AG09309 (cell line): ENCODE measurements at regions not wholly inside any gene's neighbourhood (a gene's known extent, or its start where the extent isn't known, plus 50 kb on each side); places are given as distances from the start of the nearest gene placed in this dataset.

ENCODE experiments used
- DNase-seq: peaks from one replicate; pipeline ENCODE4 v3.0.0-alpha.2; 2010; ENCODE audit warnings: low read depth
- H3K4me3 ChIP-seq: 2 replicates; pipeline ENCODE4 v1.5.1; 2011; ENCODE audit warnings: mild to moderate bottlenecking, low read depth, low read length, moderate library complexity; ENCODE audit not compliant: control insufficient read depth
- TF ChIP-seq, protein P1 (sequence below): IDR thresholded peaks from 2 replicates; pipeline ENCODE4 v1.5.1; 2011; ENCODE audit warnings: mild to moderate bottlenecking, low read depth, low read length, inconsistent platforms; ENCODE audit not compliant: insufficient read depth, control insufficient read depth; ENCODE audit errors: missing control alignments

DNA sequence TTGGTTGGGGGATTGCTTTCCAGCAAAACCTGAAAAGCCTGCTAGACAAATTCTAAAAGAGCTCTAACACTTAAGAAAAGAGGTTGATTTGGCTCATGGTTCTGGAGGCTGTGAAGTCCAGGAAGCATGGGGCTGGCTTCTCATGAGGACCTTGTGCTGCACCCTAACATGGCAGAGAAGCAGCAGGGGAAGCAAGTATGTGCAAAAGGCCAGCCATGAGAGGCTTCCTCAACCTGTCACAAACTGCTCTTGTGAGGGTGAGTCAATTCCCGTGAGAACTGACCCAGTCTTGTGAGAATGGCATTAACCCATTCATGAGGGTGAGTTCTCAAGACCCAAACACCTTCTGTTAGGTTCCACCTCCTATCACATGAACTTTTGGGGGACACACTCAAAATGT lies 54.3 kb upstream of the IGFBP3 start:
- H3K4me3 ChIP-seq, result no peak overlapping the region
- DNase-seq, result no peak
- TF ChIP-seq, protein P1, sequence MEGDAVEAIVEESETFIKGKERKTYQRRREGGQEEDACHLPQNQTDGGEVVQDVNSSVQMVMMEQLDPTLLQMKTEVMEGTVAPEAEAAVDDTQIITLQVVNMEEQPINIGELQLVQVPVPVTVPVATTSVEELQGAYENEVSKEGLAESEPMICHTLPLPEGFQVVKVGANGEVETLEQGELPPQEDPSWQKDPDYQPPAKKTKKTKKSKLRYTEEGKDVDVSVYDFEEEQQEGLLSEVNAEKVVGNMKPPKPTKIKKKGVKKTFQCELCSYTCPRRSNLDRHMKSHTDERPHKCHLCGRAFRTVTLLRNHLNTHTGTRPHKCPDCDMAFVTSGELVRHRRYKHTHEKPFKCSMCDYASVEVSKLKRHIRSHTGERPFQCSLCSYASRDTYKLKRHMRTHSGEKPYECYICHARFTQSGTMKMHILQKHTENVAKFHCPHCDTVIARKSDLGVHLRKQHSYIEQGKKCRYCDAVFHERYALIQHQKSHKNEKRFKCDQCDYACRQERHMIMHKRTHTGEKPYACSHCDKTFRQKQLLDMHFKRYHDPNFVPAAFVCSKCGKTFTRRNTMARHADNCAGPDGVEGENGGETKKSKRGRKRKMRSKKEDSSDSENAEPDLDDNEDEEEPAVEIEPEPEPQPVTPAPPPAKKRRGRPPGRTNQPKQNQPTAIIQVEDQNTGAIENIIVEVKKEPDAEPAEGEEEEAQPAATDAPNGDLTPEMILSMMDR, result no peak

DNA sequence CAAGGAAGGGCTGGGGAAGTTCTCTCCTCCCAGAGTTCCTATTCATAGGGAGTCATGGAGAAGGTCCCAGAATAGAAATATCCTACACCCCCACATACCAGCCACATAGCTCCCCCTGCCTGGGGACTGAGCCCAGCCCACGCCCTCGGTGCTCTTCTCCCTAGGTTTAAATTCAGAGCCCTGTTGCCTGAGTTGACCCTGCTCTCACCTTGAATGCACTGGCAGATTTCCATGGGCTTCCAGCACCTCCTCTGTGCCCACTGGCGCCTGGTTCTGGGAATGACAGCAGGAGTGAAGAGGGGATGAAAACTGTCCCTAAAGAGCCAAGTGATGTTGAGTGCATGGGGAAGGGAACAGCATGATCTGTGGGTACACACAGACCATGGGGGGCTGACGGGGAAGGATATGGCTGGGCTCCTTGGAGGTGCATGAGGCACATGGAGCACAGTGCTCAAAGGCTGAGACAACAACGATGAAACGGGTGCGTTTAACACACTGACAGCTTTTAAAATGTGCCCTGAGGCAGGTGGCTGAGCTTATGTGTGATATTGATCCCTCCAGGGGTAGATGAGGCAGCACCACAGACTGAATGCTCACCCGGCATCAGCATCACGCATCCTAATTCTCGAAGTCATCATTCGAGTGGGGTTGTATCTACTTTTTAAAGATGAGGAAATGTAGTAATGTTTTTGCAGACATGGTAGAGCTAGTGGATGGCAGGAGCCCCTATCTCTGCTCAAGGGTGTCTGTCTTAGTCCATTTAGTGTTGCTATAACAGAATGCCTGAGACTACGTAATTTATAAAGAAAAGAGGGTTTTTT lies 53.7 kb upstream of the IGFBP3 start:
- DNase-seq, result no peak
- TF ChIP-seq, protein P1, result no peak
- H3K4me3 ChIP-seq, result no peak overlapping the region

DNA sequence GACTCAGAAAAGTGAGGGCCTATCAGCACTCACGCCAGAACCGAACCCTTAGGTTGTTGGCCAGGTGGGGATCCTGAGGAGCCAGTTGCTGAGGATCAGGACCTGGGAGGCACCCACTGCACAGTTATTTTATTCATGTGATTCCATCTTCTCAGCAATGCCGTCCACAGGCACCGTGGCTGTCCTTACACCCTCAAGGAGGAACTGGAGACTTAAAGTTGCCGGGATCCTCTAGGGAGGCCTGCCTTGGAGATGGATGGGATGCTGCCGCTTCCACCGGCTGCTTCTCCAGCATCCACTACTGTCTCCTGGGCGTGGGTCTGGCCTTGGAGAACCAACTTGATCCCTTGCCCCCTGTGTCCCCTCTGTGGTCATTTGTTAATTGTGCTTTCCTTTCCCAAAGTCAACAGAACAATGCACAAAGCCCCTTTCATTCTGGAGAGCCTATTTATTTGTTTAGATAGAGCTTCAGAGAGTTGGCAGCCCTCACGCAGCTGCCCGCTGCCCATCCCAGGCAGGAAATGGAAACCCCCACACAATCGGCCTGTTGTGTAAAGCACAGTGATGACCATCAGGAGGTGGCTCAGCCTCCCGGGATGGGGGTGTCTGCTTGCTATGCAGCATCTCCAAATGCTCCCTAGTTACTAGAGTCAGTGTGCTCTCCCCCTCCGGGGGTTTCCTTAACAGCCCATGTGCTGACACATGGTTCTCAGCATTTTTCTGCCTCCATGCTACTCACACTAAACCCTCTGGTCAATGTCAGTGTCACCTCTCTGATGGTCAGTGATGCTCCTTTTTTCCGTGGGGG lies 52.9 kb upstream of the IGFBP3 start:
- TF ChIP-seq, protein P1, result no peak
- H3K4me3 ChIP-seq, result no peak overlapping the region
- DNase-seq, result no peak

DNA sequence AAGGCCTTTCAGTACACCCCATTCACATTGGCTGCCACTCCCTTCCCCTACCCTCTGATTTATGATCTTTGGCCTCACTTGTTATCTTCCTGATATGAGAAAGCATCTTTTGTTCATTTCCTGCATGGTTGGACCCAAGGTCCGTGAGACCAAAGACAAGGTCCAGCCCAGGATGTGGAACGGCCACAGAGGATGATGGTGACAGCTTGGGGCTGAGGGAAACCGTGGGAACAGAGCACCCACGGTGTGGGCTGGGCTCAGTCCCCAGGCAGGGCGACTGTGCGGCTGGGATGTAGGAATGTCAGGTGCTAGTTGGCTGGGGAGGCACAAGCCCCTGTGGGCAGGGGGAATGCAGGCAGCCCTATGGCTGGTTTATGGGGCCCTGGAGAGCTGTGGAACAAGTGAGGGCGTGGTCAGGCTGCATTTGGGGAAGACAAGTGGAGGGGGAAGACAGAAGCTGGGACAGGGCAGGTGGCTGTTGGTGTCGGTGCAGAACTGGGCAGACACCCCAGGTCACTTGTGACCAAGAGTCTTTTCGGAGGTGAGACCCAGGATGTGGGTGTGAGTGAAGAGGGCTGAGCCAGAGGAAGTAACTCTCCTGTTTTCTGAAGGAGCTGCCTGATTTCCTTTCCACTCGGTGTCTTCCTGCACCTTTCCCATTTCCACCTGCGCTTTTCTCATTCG lies 51.7 kb upstream of the IGFBP3 start:
- no peak overlapping the region for H3K4me3 ChIP-seq
- DNase-seq, result no peak
- TF ChIP-seq, protein P1, result no peak

DNA sequence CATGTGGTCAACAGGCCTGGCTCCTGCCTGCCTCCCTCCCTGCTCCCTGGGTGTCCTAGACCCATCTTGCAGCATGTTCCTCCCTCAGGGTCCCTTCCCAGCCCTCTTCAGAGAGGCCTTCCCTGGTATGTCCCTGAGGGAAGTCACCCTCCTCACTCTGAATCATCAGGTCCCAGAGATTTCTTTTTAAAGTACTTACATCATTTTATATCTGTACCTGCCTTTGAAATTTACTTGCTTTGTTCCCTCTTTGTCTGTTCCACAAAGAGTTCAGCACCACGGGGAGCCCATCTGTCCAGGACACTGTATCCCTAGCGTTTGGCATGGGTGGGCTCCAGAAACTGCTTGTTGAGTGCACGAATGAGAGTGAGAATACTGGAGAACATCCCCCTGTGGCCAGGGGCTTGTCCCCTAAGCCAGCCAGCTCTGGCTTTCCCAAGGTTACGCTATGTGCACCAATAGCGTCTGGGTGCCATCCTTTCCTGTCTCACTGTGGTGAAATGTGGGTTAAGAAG lies 50.6 kb upstream of the IGFBP3 start:
- DNase-seq, result no peak
- H3K4me3 ChIP-seq, result no peak overlapping the region
- TF ChIP-seq, protein P1, result no peak

DNA sequence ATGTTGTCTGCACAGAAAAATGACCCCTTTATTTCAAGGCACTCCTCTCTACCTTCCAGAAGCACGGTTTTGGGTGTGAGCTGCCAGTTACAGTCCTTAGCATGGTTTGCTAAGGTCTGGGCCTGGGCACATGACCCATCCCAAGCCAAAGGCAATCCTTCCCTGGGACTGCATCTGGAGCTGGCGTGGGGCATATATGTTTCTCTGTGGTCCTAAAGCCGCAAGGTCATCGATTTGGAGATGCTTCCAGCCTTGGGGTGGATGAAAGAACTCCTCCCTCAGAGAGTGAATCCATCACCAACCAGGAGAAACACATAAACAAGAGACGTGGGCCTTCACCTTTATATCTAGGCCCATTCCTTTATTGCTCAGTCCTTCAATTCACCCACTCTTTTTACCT lies 50.1 kb upstream of the IGFBP3 start:
- TF ChIP-seq, protein P1, result no peak
- no peak for DNase-seq
- H3K4me3 ChIP-seq, result no peak overlapping the region
